ENCODE measurements at regions not wholly inside any gene's neighbourhood (a gene's known extent, or its start where the extent isn't known, plus 50 kb on each side); places are given as distances from the start of the nearest gene placed in this dataset.

DNA sequence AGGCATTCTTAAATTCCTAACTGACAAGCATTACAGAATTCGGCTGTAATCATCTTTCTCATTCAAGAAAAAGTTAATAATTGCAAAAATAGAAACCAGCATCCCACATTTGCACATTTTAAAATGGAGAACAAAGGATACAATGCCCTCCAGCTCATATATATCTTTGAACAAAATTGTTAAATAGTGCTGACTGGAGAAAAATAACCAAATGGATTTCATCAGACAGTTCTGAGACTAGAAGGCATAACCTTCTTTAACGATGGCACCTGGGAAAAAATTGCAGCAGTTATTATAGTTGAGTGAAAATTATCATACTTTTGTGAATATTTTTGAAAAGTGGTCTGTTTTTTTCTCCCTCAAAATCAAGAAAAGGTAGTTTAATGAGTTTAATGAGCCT is 138.9 kb upstream of the CDH19 start:
- no peak for DNase-seq

DNA sequence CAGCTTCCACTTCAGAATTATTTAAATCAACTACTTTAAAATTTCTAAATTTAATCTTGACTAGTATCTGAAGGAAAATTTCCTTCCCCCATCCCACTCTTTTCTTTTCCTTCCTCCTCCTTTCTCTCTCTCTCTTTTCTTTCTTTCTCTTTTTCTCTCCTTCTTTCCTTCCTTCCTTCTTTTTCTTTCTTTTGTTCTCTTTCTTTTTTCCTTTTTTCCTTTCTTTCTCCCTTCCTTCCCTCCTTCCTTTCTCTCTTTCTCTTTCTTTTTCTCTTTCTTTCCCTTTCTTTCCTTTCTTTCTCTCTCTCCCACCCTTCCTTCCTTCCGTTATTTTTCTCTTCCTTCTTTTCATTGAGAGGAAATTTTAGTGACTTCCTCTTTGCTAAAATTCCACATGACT is 132.0 kb upstream of the CDH19 start:
- no peak for DNase-seq

DNA sequence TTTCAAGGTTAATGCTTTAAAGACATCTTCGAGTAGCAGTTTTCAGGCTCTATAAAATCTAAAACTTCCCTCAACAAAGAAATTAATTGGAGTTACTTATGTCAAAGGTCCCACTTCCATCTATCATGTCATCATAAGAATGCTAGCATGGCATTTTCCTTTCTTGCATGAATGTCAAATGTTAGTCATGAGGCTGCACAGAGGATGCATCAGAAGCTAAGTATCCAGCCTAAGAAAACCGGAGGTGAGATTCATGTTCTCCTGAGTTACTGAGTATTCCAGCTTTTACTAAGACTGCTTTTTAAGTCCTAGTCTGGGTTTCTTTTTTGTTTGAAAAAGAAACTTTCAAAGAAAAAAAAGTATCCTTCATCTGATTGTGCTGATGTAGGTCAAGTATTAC is 130.6 kb upstream of the CDH19 start:
- DNase-seq = peak in 1 of 3 donors; percentile 10

DNA sequence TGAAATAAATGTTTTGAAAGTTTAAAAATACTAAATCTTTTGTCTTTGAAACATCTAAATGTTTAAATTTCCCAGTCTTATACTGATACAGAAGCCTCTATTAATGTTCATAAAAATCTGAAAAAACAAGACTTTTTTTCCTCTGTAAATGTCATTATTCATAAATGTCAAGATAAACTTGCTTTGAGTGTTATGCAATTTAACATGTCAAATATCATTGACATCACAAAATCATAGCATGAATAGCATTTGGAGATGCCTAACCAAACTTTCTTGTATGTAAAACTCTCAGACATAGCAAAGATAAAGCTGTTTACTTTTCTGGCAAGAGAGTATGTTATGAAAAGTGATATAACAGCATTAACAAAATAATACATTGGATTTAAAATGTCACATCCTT is 128.0 kb upstream of the CDH19 start:
- DNase-seq = no peak

DNA sequence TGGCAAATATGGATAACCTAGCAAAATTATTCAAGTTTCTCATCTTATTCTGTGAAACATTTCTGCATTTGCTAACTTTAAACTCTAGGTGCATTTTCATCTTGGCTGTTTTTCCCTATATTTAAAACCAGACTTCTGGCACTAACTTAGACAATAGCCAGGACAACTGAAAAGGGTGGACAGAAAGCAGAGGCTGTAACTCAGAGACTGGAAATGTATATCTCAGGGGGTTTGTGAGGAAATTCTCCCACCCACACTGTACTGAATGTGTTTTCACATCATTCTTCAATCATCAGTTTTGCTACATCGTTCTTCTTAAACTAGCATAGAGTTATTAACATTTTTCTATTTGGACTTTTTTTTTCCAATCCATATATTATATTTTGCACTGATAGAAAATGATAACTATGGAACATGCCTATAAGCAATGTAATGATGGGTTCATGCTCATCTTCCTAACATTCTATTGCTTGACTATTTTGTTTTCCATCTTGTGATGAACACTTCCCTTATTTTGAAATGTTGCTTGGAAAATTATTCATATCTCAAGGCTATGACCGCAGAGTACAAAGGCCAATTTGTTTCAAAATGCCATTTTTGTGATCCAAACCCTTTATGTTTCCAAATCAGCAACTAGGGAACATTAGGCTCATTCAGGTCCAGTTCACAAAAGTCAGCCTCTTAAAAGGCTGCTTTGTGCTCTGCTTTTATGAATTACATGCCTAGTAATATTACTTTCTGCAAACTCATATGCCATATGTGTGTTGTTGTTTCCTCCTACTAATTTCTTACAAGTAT is 125.8 kb upstream of the CDH19 start:
- DNase-seq = peak in 1 of 3 donors; percentile 4

DNA sequence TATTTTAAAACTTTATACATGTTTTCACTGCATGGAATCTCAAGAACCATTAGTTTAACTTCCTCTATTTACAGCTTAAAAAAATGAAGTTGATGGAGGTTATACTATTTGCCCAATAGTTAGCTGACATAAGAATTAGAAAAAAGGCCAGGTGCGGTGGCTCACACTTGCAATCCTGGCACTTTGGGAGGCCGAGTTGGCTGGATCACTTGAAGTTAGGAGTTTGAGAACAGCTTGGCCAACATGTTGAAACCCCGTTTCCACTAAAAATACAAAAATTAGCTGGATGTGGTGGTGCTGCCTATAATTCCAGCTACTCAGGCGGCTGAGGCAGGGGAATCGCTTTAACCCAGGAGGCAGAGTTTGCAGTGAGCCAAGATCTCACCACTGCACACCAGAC is 125.1 kb upstream of the CDH19 start:
- no peak for DNase-seq

DNA sequence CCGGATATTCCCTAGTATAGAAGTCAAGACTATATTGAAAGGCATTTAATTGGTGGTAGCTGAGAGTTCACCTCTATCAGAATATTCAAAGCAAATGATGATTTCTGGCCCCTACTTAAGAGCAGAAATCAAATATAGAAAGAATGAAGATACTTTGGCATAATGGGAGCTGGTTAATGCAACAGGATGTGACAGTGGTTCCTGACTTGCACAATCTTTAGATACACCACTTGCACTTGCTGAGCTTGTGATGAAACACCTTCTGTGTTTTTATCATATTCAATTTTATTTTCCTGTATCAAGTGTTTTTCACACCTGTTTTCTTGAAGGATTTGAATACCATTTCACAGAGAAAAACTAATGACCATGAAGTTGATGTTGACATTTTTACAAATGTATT is 124.1 kb upstream of the CDH19 start:
- no peak for DNase-seq

DNA sequence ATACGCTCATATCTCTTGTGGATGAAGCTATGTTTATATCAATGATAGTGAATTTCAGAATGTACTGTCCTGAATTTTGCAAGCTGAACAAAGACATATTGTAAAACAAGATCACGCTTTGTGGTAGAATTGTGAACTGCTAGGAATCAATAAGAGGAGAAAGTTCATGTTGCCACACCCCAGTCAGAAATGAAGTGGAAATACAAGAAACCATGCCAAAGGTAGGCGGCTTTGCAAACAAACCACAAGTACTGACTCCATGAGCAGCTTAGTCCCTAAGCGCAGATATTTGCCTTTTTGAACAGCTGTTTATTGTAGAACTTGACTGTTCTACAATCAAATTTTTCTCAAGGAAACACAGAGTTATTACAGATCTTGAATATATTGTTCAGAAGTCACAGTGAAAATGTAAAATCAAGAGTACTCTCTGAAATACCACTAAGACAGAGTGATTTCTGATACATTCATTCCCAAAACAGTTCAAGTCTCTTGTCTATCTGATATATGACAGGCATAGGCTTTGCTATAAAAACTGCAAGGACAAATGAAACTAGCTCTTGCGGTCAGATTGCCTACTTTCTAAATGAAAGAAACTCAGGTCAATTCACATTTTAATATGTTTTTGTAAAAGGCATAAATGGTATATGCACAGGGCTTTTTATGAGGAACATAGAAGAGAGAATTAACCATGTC is 120.9 kb upstream of the CDH19 start:
- DNase-seq = peak in 1 of 3 donors; percentile 31

DNA sequence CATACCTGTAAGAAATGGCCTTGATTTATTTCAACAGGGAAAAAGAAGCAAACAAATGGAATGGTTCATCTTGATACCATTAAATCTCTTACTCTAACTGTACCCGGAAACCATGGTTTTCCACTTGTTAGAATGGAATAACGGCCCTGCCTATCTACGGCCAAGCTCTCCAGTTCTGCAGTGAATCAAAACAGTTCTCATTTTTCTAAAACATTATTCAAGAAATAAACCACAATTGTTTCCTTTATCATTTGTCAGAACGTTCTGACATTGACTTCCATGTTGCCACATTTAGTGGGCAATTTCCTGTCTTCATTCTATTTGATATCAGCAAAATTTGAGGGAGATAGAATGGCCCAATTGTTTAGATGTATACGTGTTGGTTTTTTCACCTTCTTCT is 118.8 kb upstream of the CDH19 start:
- DNase-seq = no peak

DNA sequence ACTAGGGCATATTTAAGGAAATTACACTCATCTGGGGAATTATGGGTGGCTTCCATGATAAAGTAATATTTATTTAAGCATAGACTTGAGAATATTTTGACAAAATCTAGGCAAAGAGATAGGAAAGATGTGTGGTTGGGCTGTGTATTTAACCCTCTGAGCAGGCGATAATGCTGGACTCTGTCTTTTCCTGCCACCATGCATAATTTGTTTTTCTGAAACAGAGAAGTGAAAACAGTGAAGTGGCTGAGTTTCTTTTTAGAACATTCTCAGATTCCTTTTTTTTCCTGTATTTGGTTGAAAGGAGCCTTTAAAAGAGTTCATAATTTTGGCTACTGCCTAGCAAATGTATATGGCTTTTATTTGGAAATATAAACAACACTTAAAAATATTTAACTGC is 104.8 kb upstream of the CDH19 start:
- no peak for DNase-seq

DNA sequence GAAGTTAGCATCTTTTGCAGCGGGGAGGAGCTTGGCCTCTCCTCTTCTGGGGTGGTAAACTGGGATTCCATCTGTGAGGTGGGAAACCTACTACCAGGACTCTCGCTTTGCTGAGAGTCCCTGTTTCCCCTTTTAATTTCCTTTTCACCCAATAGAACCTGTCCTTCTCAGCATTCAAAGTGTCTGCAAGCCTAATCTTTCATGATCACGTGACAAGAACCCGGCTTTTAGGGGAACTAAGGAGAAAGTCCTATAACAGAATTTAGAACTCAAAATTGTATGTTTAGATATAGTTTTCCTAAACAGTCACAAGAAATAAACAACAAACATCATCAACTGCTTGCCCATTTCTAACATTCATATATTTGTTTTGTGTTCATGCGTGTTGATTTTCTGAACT is 103.6 kb upstream of the CDH19 start:
- DNase-seq = no peak

DNA sequence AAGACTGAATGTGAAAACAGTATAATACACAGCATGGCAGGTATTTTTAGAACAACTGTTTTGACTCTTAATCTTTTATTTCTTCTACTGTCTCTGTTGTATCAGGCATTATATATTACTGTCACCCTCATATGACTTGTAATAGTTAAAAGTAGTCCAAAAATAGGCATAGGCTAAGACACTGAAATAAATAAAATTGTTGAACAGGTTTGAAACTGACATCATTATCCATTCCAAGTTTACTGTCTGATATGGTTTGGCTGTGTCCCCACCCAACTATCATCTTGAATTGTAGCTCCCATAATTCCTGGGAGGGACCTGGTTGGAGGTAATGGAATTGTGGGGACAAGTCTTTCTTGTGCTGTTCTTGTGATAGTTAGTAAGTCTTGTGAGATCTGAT is 91.4 kb upstream of the CDH19 start:
- DNase-seq = no peak

DNA sequence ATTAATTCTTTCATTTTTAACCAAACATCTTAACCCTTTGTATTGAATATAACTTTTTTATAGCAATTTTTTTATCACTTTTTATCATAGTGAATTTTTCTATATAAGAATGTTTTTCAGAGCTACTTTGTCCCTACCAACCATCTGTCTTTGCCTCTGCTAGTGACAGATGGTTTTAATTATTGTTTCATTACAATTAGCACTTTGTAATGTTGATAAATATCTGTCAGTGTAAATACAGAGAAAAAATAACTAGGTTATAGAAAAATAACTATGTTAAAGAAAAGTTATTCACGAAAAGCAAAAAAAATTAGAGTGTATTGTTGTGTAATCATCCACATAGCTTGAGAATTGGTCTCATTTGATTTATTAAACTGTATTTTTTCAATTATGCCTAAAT is 91.0 kb upstream of the CDH19 start:
- DNase-seq = no peak

DNA sequence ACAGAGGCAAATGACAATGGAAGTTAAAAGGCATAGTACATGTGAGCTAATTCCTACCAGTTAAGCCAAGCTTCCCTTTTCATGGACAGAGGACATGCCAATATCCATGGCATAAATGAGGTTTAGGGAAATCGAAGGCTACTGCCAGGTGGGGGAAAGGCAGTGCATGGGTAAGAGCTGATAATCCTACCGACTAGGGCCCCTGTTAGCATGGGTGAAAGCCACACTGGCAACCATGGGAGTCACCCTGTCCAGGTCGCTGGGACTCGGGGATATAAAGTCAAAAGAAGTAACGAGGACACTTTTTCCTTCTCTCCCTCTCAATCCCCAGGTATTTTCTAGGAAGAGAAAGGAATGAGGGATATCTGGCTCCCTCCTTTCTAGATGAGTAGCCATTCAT is 83.7 kb upstream of the CDH19 start:
- no peak for DNase-seq

DNA sequence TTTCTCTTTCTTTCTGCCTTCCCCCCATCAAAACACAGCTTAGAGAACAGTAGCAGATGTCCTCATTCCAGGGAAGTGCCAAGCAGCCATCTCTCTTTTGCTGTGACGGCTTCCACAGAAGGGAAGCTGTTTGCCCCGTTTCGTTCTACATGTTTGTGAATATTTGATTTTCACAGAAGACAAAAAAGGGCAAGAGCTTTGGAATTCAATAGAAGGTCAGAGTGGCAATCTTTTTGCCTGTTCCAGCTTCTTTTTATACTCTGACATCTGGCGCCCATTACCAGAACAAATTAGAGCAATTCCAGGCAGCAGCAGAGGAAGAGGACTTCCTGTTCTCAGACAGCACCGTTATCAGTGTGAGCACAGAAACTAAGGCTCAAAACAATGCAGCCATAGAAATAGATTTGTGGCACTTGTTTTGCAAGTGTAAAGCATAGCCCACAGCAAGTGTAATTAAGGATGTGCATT is 79.0 kb upstream of the CDH19 start:
- peak; percentile 8 to 40 (median 17) for DNase-seq

DNA sequence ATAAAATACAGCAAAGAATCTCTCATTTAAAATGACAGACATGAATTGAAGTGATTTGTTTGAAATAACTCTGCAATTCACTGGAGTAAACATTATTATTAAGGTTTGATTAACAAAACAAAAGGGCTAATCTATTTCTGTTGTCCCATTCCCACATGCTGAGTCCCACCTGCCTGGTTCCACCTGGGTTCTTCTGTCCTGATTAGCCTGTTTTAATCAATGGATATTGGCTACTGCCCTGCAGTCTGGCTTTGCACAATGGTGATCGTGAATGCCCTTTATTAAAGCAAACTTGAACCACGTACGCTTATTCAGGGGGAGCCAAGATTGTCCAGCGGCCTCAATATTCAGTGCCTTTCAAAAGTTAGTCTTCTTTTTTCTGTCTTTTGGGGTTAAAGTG is 72.8 kb upstream of the CDH19 start:
- DNase-seq = no peak

DNA sequence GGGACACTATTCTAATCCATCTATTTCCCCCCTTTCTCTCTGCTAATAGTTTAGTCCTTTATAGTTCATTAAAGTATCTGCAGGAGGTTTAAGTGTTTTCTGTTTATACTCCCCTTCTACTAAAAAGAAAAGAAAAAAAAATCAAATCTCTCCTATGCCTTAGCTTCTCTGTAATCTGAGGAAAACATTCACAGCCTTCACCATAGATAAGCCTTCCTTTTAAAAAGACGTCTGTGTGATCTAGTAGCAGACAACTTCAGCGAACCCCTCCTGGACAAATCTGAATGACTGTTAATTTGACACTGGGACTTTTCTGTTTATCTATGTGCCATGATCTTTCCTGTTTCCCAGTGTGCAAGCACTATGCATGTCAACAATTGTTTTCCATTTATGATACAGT is 70.4 kb upstream of the CDH19 start:
- DNase-seq = no peak

DNA sequence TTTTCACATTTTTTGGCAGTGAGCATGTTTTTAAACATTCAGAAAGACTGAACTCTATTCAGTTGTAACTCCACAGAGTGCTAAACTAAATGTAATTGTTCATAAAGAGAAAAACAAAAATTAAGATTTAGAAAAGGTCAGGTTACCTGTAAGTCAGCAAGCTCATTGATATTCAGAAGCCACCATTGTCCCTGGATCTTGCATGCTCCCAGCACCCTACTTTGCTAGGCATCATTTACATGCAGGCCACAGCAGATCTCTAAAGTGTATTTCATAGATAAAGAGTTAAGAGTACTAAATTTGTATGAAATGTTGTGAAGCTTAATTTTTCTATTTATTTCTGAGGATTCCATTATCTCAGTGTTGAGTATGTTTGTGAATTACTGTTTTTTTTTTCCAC is 64.8 kb upstream of the CDH19 start:
- no peak for DNase-seq

DNA sequence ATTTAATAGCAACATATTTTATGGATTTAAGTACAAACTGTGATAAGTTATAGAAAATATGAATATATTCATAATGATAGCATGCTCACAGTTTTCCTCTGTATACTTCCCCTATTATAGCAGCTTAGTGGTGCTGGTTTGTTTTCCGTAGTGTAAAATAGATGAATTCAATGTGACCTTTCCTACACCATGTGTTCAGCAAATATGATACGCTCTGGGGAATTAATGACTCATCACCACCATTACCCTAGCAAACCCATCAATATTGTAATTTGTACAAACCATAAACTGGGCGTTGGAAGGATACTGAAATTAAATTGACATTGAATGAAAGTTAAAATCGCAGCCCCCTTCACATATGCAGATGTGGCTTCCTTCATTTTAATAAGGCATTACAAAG is 58.7 kb upstream of the CDH19 start:
- DNase-seq = no peak

DNA sequence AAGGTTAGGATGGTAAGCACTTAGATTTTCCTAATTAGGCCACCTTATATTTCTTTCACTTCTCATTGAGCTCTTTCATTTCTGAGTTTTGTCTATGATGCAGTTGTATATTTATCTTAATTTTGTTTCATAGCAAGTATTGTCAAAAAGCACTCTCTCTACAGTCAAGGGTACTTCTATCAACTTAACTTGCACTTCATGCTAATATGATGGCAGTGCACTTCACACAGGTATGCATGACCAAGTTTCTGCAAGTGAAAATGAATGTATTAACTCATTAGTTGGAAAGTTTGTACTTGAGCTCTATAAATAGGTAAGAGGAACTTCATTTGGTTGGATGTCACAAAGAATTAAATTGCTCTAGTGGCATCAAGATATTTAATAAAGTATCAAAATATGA is 51.5 kb upstream of the CDH19 start:
- no peak for DNase-seq

Measured in muscle of back (tissue), 3 donors.